HG02763 (cell line): ENCODE measurements at regions not wholly inside any gene's neighbourhood (a gene's known extent, or its start where the extent isn't known, plus 50 kb on each side); places are given as distances from the start of the nearest gene placed in this dataset.

Experiments
- ATAC-seq: cut with Tn5 transposase; IDR thresholded peaks from one replicate; pipeline ENCODE4 v1.9.1; 2021; ENCODE audit warnings: mild to moderate bottlenecking, moderate library complexity; ENCODE audit not compliant: unreplicated experiment

GRCh38 chr5:144886668-144887067 lies 716.0 kb downstream of the KCTD16 start:
- ATAC-seq = no peak

GRCh38 chr5:144882739-144883283 lies 712.1 kb downstream of the KCTD16 start:
- no peak for ATAC-seq

GRCh38 chr5:144880513-144880912 lies 709.8 kb downstream of the KCTD16 start:
- no peak for ATAC-seq

GRCh38 chr5:144876990-144877389 lies 706.3 kb downstream of the KCTD16 start:
- no peak for ATAC-seq

- no peak for ATAC-seq
Measured at GRCh38 chr5:144873076-144873475, 702.4 kb downstream of the KCTD16 start.

- ATAC-seq = no peak
Measured at GRCh38 chr5:144864118-144864517, 693.4 kb downstream of the KCTD16 start.

- no peak for ATAC-seq
Measured at GRCh38 chr5:144857454-144857853, 686.8 kb downstream of the KCTD16 start.

GRCh38 chr5:144844086-144844485 lies 673.4 kb downstream of the KCTD16 start:
- ATAC-seq = no peak

GRCh38 chr5:144832416-144832815 lies 661.7 kb downstream of the KCTD16 start:
- no peak for ATAC-seq

GRCh38 chr5:144831650-144832049 lies 661.0 kb downstream of the KCTD16 start:
- ATAC-seq = no peak

GRCh38 chr5:144822503-144822902 lies 651.8 kb downstream of the KCTD16 start:
- ATAC-seq = no peak

GRCh38 chr5:144820278-144820677 lies 649.6 kb downstream of the KCTD16 start:
- no peak for ATAC-seq

GRCh38 chr5:144815131-144815530 lies 644.5 kb downstream of the KCTD16 start:
- no peak for ATAC-seq

- ATAC-seq = no peak
Measured at GRCh38 chr5:144812763-144813162, 642.1 kb downstream of the KCTD16 start.

GRCh38 chr5:144800169-144800568 lies 629.5 kb downstream of the KCTD16 start:
- ATAC-seq = no peak

- no peak for ATAC-seq
Measured at GRCh38 chr5:144798595-144798994, 627.9 kb downstream of the KCTD16 start.

GRCh38 chr5:144794922-144795321 lies 624.2 kb downstream of the KCTD16 start:
- no peak for ATAC-seq

- no peak for ATAC-seq
Measured at GRCh38 chr5:144788556-144788955, 617.9 kb downstream of the KCTD16 start.

- ATAC-seq = no peak
Measured at GRCh38 chr5:144788046-144788445, 617.4 kb downstream of the KCTD16 start.

GRCh38 chr5:144779368-144779767 lies 608.7 kb downstream of the KCTD16 start:
- no peak for ATAC-seq

- ATAC-seq = no peak
Measured at GRCh38 chr5:144778561-144778960, 607.9 kb downstream of the KCTD16 start.

- ATAC-seq = no peak
Measured at GRCh38 chr5:144774197-144774596, 603.5 kb downstream of the KCTD16 start.

- ATAC-seq = no peak
Measured at GRCh38 chr5:144773628-144774027, 603.0 kb downstream of the KCTD16 start.
